Jurkat, Clone E6-1 (cell line): ENCODE measurements at regions not wholly inside any gene's neighbourhood (a gene's known extent, or its start where the extent isn't known, plus 50 kb on each side); places are given as distances from the start of the nearest gene placed in this dataset.

ENCODE experiments used
- DNase-seq: peaks from one replicate; pipeline ENCODE4 v3.0.0-alpha.2; 2011; ENCODE audit warnings: low read depth, low spot score
- H3K4me3 ChIP-seq: 2 replicates; pipeline ENCODE4 v1.5.1; 2011; ENCODE audit warnings: mild to moderate bottlenecking, low read length, control low read depth, moderate library complexity

GRCh38 chr11:15735706-15736105, 620.6 kb downstream of the SOX6 start:
- no peak for DNase-seq
- no peak overlapping the region for H3K4me3 ChIP-seq

- DNase-seq = no peak
- no peak overlapping the region for H3K4me3 ChIP-seq
These were observed 619.0 kb downstream of the SOX6 start for GRCh38 chr11:15737320-15737719.

- DNase-seq = no peak
- H3K4me3 ChIP-seq = no peak overlapping the region
These were observed 617.4 kb downstream of the SOX6 start for GRCh38 chr11:15738931-15739330.

GRCh38 chr11:15742626-15743519, 613.5 kb downstream of the SOX6 start:
- no peak for DNase-seq

GRCh38 chr11:15744693-15745092, 611.7 kb downstream of the SOX6 start:
- no peak for DNase-seq
- H3K4me3 ChIP-seq = no peak overlapping the region

More at GRCh38 chr11:15742626-15743519, 613.5 kb downstream of the SOX6 start:
- no peak overlapping the region for H3K4me3 ChIP-seq

- no peak for DNase-seq
- H3K4me3 ChIP-seq = no peak overlapping the region
These were observed 611.1 kb downstream of the SOX6 start for GRCh38 chr11:15745266-15745665.

- DNase-seq = no peak
- no peak overlapping the region for H3K4me3 ChIP-seq
These were observed 608.7 kb downstream of the SOX6 start for GRCh38 chr11:15747671-15748070.

- no peak for DNase-seq
- H3K4me3 ChIP-seq = no peak overlapping the region
These were observed 608.2 kb downstream of the SOX6 start for GRCh38 chr11:15748132-15748531.

- DNase-seq = no peak
- H3K4me3 ChIP-seq = no peak overlapping the region
These were observed 607.6 kb downstream of the SOX6 start for GRCh38 chr11:15748741-15749140.

GRCh38 chr11:15750535-15751308, 605.6 kb downstream of the SOX6 start:
- no peak for DNase-seq
- H3K4me3 ChIP-seq = no peak overlapping the region

GRCh38 chr11:15754221-15754620, 602.1 kb downstream of the SOX6 start:
- no peak for DNase-seq
- no peak overlapping the region for H3K4me3 ChIP-seq

- peak; percentile 42 for DNase-seq
- H3K4me3 ChIP-seq = no peak overlapping the region
These were observed 599.2 kb downstream of the SOX6 start for GRCh38 chr11:15757048-15757698.

- no peak overlapping the region for H3K4me3 ChIP-seq
- DNase-seq = no peak
These were observed 597.4 kb downstream of the SOX6 start for GRCh38 chr11:15758857-15759465.

- DNase-seq = no peak
- H3K4me3 ChIP-seq = no peak overlapping the region
These were observed 595.1 kb downstream of the SOX6 start for GRCh38 chr11:15761235-15761634.

- H3K4me3 ChIP-seq = no peak overlapping the region
- DNase-seq = no peak
These were observed 592.0 kb downstream of the SOX6 start for GRCh38 chr11:15764326-15764725.

GRCh38 chr11:15764948-15765347, 591.4 kb downstream of the SOX6 start:
- DNase-seq = no peak
- H3K4me3 ChIP-seq = no peak overlapping the region

- H3K4me3 ChIP-seq = no peak overlapping the region
- no peak for DNase-seq
These were observed 590.8 kb downstream of the SOX6 start for GRCh38 chr11:15765530-15765929.

GRCh38 chr11:15768321-15768720, 588.0 kb downstream of the SOX6 start:
- no peak for DNase-seq
- no peak overlapping the region for H3K4me3 ChIP-seq

- no peak for DNase-seq
- no peak overlapping the region for H3K4me3 ChIP-seq
These were observed 587.1 kb downstream of the SOX6 start for GRCh38 chr11:15769203-15769602.
